Fibroblast of peridontal ligament (primary cell): ENCODE measurements at regions not wholly inside any gene's neighbourhood (a gene's known extent, or its start where the extent isn't known, plus 50 kb on each side); places are given as distances from the start of the nearest gene placed in this dataset.
A peak's percentile ranks its signal among the peaks of the same experiment; 100 is the strongest.
"Not testable (repeated sequence)": the region's sequence is repeated elsewhere in the genome, so short reads cannot be mapped to it uniquely, and the experiment has no call there.

Experiments used
- DNase-seq: peaks from one replicate; pipeline ENCODE4 v3.0.0-alpha.2; 2010; ENCODE audit errors: extremely low read depth

DNA sequence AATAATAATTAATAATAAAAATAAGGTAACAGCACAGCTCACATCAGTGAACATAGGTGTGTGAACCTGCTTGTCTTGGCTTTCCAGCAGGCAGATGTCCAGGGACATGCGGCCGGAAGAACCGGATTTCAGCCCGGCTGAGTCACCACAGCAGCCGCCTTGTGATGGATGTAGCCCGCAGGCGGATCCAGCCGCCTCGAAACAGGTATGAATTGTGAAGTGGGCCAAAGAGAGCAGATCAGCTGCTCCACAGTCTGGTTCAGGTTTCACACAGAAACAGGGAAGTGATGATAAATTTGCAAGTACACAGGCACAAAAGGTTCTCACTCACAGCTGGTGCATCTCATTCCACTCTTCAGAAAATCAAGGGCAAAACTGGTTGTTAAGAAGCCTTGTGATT, 55.1 kb downstream of the ID4 start:
- DNase-seq: no peak

DNA sequence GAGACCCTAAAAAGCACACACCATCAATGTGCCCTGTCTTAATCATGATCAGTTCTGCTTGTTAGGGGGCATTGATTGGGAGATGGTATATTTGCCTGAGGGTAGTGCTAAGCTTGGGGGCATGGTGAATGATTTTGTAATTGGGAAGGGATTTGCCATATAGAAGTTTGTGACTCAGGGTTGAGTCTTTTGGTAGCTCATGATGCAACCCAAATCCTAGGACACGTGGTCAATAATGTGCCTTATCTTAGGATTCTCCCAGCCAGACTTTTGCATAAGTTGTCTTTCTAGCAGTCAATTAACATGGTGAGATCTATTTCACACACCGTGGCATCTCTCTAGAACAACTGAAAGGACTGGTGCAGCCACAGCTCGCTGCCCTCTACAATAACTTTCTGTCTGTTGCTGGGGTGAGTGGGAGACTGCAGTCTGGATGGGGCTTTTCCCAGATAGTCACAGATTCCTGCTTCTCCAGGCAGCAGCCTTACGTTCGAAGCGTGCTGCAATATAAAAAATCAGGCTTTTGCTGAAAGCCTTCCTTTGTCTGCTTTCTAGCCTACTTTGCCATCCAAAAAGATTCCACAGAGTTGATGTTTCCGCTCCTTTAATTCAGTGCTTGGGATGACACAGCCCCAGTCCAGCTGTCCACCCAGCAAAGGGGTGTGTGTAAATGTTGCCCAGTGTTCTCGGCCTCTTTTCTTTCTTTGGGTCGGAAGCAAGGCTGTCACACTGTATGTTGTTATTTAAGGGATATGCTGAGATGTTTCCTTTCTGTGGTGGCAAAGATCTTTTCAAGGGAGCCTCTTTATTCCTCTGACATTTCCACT, 58.9 kb downstream of the ID4 start:
- DNase-seq: no peak

DNA sequence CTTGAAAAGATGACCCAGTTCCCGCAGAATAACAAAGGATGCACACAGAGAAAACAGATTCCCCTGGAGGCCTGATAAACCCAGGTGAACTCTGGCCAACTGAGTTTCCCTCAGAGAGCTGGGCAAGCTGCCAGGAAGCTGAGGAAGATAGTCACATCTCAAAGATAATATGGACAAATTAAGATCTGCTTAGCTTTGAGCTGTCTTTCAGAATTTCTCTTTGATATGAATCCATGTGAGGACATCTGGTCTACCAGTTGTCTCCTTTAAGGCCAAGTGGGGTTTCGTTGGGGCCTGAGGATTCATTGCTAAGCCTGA, 59.5 kb downstream of the ID4 start:
- DNase-seq: no peak

DNA sequence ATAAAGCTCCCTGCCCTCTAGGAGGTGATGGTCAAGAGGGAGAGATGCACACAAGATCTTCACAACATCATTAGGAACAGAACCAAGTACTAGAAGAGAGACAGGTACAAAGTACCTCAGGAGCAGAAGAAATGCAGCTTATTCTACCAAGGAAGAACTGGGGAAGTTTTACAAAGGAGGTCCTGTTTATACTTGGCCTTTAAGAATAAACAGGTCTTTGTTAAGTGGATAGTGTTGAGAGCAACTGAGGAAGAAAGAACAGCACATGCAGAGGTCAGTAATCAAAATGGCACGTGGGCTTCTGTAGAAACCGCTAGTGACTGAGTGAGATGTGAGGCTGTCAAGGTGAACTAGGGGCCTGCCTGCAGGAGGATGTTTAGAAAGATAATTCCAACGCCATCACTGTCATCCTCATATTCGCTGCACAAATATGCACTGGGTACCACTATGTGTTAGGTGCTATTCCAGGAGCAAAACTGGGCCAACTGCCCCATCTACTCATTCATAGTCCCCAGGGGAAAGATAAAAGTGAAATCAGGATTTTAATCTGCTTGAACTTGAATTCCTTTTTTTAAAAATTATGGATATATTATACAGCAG, 61.1 kb downstream of the ID4 start:
- DNase-seq: no peak

DNA sequence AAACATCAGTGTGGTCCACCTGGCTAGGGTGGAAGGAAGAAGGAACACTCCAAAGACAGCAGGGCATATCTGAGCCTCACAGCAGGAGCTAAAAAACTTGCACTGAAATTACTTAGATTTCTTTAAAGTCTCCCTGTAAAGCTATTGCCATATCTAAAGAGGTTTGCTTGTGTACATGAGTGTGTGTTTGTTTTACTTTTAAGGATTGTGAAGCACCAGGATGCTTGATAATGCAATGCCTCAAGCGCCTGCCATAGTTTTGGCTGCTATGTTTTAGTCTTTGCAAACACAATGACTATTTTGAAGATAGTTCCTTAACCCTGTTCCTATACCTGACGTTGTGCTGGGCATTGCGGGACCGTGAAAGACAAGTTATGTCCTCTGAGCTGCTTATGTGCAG, 65.0 kb downstream of the ID4 start:
- no peak for DNase-seq

DNA sequence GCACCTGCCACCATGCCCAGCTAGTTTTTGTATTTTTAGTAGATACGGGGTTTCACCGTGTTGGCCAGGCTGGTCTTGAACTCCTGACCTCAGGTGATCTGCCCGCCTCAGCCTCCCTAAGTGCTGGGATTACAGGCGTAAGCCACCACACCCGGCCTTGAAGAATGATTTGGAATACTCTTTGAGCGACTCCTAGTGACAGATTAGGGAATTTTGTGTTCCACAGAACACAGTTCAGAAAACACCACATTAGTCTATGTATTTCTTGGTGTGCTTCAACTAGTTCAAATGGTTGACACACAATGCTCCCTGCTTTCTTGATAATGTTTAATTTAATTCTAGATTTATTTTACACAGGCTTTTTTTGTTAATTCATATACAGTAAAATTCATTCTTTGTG, 67.2 kb downstream of the ID4 start:
- not testable (repeated sequence) for DNase-seq

DNA sequence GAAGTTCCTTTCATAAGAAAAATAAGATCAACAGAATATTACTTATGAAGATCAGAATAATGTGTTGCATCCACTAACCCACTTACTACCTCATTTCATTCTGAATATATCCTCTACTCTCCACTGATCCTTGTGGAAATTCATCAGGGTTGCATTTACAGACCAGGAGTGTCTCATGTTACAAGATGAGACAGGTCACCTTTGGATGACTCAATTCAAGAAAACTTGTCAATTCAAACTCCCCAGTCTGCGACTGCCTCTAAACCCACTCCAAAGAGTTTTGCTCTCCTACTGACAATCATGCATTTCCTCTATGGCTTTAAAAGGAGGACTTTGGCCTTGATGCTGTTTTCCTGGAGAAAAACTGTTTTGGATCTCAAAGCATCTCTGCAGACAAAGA, 68.4 kb downstream of the ID4 start:
- DNase-seq: no peak

DNA sequence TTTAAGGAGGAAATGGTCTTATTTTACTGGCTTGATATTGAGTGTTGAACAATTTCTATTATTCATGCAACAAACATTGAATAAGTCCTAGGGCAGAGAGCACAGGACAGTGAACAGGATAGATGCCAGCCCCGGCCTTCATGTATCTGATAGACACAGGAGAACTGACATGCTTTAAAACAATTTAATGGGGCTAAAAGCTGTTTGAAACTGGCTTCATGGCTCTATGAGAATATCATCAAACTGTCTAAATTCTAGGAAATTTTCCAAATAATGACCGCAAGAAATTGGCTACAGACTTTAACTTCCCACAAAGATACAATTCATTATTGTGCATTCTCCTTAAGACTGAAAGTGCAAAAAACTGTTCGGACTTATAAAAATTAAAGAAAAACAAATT, 69.0 kb downstream of the ID4 start:
- DNase-seq: peak; percentile 0

DNA sequence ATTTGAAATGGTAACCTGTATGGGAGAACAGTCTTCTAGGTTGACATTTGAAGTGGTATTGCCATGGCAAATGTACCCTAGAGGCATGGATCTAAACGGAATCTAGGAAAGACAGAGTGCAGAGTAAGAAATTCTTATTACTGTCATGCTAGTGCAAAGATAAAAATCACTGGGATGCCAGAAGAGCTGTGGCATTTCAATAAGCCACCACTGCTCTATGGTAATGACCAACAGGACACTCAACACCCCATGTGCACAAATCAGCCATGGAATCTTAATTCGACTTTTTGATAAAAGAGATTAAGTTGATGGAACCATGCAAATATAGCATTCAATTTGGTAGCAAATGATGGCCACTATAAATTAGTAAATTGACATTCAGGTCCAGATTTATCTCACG, 74.1 kb downstream of the ID4 start:
- DNase-seq: no peak

DNA sequence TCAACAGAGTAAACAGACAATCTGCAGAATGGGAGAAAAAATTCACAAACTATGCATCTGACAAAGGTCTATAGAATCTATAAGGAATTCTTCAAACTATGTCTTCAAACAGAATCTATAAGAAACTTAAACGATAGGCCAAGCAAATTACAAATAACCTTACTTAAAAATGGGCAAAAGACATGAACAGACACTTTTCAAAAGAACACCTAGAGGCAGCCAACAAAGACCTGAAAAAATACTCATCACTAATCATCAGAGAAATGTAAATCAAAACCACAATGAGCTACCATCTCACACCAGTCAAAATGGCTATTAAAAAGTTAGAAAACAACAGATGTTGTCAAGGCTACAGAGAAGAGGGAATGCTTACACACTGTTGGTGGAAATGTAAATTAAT, 81.3 kb downstream of the ID4 start:
- DNase-seq: no peak

DNA sequence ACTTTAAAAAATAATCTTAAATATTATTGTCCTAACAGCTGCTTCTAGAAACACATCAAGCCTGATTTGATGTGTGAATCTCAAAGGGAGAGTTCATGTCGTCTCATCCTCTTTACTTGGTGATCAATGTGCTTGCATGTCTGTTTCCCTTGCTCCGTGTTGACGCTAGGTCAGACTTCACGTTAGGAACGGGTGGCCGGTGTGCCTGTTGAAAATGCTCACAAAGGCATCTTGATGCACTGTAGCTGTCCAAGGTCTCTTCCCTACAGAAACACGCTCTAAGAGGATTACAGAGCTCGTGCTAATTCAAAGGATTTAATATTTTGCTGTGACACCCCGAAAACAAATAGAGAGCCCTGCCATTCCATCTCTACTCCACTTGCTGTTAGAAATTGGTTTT, 84.6 kb downstream of the ID4 start:
- DNase-seq: no peak

DNA sequence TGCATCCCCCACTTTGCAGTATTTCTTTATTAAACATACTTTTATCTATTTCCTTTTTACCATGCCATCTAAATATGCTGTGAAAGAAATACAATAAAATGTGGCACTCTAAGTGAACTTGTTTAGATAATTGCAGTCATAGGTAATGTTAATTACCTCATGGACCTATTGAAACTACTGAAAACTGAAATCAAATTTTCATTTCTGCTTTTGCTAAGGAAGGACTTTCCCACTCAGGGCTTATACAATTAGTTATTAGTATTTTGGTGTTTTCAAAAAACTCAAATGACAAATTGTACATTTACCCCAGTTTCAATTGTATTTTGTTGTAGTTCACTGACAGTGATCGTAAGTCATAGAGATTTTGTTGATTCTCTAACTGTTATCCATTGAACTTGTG, 88.4 kb downstream of the ID4 start:
- DNase-seq: no peak

DNA sequence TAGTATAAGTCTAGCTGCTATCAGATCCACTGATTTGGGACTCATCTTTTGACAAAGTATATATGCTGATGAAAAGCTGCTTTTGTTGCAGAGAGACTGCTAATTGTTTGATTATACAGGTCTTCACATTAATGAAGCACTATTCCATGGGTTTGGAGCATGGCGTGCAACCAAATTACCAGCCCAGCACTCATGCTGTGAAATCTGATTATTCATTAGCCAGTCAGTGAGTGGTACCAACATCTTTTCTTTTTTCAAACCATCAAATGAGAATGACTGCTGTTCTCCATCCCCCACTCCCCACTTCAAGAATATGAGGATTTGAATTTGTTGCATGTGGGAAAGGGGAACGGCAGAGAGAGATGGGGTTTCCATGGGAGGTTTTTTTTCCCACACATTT, 91.3 kb downstream of the ID4 start:
- DNase-seq: no peak

DNA sequence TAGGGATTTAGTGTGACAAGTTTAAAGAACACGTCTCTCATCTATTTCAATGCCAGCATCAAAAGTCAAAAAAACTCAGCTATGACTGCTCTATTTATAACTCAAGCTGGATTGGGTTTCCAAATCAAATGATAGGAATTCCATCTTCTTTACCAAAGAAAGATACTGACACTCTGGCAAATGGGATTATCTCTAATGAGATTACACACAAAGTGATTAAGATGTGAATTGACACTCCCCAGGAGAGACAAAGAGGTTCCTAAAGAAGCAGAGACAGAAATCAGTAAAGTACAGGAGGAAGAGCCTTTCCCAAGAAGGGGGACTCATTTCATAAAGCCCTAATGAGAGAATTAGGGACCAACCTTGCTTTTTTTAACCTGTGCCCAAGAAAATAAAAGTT, 92.1 kb downstream of the ID4 start:
- no peak for DNase-seq

DNA sequence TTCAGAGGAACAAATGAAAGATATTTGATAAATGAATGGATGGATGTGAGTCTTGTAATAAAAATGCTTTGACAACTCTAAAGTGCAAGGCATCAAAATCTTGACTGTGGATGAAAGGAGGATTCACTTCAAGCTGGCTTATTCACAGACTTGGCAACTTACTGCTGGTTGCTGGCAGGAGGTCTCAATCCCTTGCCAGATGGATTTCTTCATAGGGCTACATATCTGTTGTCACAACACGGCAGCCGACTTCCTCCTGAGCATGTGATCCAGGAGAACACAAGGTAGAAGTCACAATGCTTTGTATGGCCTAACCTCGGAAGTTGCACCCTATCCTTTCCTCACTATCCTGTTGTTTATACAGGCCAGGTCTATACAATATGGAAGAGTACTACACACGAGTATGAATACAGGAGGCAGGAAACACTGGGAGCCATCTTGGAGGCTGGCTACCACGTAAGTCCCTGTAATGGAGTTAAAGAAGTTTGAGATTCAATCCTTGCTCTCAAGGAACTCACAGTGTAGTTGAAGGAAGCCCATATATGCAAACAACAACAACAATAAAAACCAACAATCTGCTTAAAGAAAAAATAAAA, 97.9 kb downstream of the ID4 start:
- no peak for DNase-seq

DNA sequence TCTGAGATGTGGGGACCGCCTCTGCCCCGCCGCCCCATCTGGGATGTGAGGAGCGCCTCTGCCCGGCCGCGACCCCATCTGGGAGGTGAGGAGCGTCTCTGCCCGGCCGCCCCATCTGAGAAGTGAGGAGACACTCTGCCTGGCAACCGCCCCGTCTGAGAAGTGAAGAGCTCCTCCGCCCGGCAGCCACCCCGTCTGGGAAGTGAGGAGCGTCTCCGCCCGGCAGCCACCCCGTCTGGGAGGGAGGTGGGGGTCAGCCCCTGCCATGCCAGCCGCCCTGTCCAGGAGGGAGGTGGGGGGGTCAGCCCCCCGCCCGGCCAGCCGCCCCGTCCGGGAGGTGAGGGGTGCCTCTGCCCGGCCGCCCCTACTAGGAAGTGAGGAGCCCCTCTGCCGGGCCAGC, 102.2 kb downstream of the ID4 start:
- DNase-seq: not testable (repeated sequence)

DNA sequence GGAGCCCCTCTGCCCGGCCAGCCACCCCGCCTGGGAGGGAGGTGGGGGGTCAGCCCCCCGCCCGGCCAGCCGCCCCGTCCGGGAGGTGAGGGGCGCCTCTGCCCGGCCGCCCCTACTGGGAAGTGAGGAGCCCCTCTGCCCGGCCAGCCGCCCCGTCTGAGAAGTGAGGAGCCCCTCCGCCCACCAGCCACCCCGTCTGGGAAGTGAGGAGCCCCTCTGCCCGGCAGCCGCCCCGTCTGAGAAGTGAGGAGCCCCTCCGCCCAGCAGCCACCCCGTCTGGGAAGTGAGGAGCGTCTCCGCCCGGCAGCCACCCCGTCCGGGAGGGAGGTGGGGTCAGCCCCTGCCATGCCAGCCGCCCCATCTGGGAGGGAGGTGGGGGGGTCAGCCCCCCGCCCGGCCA, 102.8 kb downstream of the ID4 start:
- not testable (repeated sequence) for DNase-seq

DNA sequence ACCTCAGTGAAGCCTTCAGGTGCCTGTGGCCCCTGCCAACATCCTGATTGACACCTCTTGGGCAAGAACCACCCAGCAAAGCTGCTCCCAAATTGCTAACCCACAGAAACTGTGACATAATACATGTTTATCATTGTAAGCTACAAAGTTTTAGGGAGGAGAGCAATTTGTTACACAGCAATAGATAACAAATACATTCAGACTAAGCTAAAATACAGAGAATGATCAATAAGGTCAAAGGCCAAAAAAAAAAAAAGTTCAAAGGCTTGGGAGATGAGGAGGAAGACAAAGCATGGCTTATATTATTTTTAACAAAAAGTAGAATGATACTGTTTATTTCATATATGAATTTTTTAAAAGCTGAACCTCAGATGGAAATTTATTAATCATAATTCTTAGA, 105.9 kb downstream of the ID4 start:
- no peak for DNase-seq

DNA sequence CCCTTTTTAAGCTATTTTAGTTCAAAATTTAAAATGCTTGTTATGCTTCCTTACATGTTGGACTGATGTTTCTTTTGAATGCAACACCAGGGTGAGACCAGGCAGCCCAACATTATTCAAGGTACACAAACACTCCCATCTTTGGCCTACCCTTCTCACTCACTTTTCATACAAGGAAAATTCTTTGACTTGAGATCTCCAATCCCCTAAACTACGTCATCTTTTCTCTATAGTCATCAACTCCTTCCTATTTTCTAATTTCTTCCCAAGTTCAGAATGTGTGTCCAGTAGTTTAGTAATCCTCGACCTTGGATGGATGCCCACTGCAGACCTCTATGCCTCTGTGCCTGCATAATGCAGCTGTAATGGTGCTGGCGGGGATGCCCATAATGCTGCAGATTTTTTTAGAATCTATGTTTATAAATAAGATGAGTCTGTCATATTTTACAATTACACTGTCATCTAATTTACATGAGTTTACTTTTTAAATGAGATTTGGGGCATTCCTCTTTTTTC, 108.7 kb downstream of the ID4 start:
- DNase-seq: no peak

DNA sequence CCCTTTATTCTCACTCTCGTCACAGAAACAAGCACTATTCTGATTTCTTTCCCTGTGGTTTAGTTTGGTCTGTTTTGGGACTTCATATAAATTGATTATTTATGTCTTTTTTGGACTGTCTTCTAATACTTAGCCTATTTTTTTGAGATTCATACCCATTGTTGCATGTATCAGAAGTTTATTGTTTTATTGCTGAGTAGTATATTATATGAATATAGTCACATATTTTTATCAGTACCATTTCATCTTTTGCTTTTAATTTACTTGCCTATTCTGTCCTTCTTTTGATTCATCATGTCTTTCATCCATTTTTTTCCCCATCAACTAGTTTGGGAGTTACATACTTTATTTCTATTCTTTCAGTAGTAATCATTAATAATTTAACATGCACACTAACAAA, 112.0 kb downstream of the ID4 start:
- no peak for DNase-seq

DNA sequence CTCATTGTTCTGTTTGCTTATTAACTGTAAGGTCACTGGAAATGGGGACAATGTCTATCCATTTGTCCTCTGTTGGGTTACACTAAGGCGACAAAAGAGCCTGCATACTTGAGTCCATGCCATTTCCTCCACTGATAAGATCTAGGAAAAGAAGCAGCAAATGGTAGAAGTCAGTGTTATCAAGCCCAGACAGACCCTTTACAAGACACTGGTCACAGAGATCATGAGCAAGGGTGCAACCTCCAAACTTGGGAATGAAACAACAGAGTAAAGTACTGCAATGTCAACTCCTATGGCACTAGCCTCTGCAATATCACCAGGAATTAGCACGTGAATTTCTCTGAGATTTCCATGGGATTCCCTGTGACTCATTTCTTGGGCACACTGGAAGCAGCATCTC, 126.9 kb downstream of the ID4 start:
- no peak for DNase-seq

DNA sequence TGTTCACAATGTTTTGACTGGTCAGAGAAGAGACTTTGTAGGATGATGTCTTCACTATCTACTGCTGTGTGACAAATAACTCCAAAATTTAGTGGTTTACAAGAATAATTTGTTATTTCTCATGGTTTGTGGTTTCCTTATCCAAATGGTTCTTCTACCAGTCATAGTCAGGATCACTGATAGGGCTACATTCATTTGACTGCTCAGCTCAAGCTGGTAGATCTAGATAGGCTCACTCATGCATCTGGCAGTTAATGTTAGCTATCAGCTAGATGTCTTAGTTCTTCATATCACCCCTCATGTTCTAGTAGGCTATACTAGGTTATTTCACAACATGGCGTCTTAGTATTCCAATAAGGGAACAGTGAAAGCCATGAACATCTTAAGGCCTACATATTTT, 131.0 kb downstream of the ID4 start:
- DNase-seq: no peak

DNA sequence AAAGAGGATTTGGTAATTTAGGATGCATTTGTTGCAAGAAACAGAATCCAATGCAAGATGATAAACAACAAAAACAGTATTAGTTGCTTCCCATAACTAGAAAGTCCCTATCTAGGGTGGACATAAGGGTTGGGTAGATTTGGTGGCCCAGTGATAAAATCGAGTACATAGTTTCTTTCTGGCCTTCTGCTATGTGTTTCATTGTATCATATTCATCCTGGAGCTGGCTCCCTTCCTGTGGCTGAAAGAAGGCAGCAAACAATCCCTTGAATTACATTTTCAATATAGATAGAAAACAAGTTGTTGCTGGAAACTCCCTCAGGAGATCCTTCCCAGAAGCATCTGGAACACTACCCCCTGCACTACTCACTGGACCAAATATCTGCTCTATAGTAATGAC, 135.1 kb downstream of the ID4 start:
- no peak for DNase-seq
